Fibroblast of skin of scalp (primary cell): ENCODE measurements at regions not wholly inside any gene's neighbourhood (a gene's known extent, or its start where the extent isn't known, plus 50 kb on each side); places are given as distances from the start of the nearest gene placed in this dataset.

ENCODE experiments used
- DNase-seq: peaks from one replicate; pipeline ENCODE4 v3.0.0-alpha.2; 2013

GRCh38 chr10:2143213-2143835 lies 406.0 kb upstream of the ADARB2 start:
- no peak for DNase-seq

GRCh38 chr10:2139746-2140145 lies 402.4 kb upstream of the ADARB2 start:
- DNase-seq: no peak

- no peak for DNase-seq
Observed at GRCh38 chr10:2137549-2138174, 400.3 kb upstream of the ADARB2 start.

- no peak for DNase-seq
Observed at GRCh38 chr10:2130705-2131305, 393.5 kb upstream of the ADARB2 start.

- no peak for DNase-seq
Observed at GRCh38 chr10:2128991-2129390, 391.7 kb upstream of the ADARB2 start.

- no peak for DNase-seq
Observed at GRCh38 chr10:2124135-2124534, 386.8 kb upstream of the ADARB2 start.

- no peak for DNase-seq
Observed at GRCh38 chr10:2122431-2123124, 385.3 kb upstream of the ADARB2 start.

- no peak for DNase-seq
Observed at GRCh38 chr10:2121929-2122328, 384.6 kb upstream of the ADARB2 start.

- no peak for DNase-seq
Observed at GRCh38 chr10:2121315-2121714, 384.0 kb upstream of the ADARB2 start.

GRCh38 chr10:2120746-2121145 lies 383.4 kb upstream of the ADARB2 start:
- DNase-seq: no peak

GRCh38 chr10:2119316-2119715 lies 382.0 kb upstream of the ADARB2 start:
- no peak for DNase-seq

- DNase-seq: no peak
Observed at GRCh38 chr10:2118201-2118600, 380.9 kb upstream of the ADARB2 start.

- DNase-seq: no peak
Observed at GRCh38 chr10:2117641-2118040, 380.3 kb upstream of the ADARB2 start.

GRCh38 chr10:2111965-2112364 lies 374.6 kb upstream of the ADARB2 start:
- DNase-seq: peak; percentile 37

- no peak for DNase-seq
Observed at GRCh38 chr10:2108496-2108895, 371.2 kb upstream of the ADARB2 start.

GRCh38 chr10:2106641-2107040 lies 369.3 kb upstream of the ADARB2 start:
- no peak for DNase-seq

GRCh38 chr10:2099321-2099720 lies 362.0 kb upstream of the ADARB2 start:
- DNase-seq: no peak

- no peak for DNase-seq
Observed at GRCh38 chr10:2097937-2098336, 360.6 kb upstream of the ADARB2 start.

GRCh38 chr10:2094171-2094570 lies 356.8 kb upstream of the ADARB2 start:
- no peak for DNase-seq

- no peak for DNase-seq
Observed at GRCh38 chr10:2083591-2083990, 346.3 kb upstream of the ADARB2 start.

GRCh38 chr10:2081501-2081900 lies 344.2 kb upstream of the ADARB2 start:
- no peak for DNase-seq

- no peak for DNase-seq
Observed at GRCh38 chr10:2079603-2080078, 342.3 kb upstream of the ADARB2 start.

GRCh38 chr10:2077231-2077630 lies 339.9 kb upstream of the ADARB2 start:
- DNase-seq: no peak

GRCh38 chr10:2076528-2076927 lies 339.2 kb upstream of the ADARB2 start:
- no peak for DNase-seq
